Muscle layer of duodenum (tissue), 2 donors: ENCODE measurements at regions not wholly inside any gene's neighbourhood (a gene's known extent, or its start where the extent isn't known, plus 50 kb on each side); places are given as distances from the start of the nearest gene placed in this dataset.

Experiments used
- H3K27ac ChIP-seq: one replicate; pipeline ENCODE4 v1.7.0; 2013; ENCODE audit warnings: mild to moderate bottlenecking, low read length
- H3K27me3 ChIP-seq: one replicate; pipeline ENCODE4 v1.7.0; 2013; ENCODE audit warnings: low read depth, mild to moderate bottlenecking, control low read depth, low read length
- H3K36me3 ChIP-seq, 2 donors: one replicate each; pipeline ENCODE4 v1.7.0; 2013; ENCODE audit warnings: low read length in 2 of 2, control low read depth in 1 of 2, mild to moderate bottlenecking in 1 of 2; ENCODE audit not compliant: insufficient read depth in 2 of 2, control insufficient read depth in 1 of 2
- H3K4me1 ChIP-seq, 2 donors: one replicate each; pipeline ENCODE4 v1.7.0; 2013; ENCODE audit warnings: low read length in 2 of 2, mild to moderate bottlenecking in 2 of 2, control low read depth in 1 of 2, moderate library complexity in 1 of 2; ENCODE audit not compliant: insufficient read depth in 2 of 2, control insufficient read depth in 1 of 2
- H3K4me3 ChIP-seq, 2 donors: one replicate each; pipeline ENCODE4 v1.7.0; 2013; ENCODE audit warnings: low read length in 2 of 2, low read depth in 1 of 2, mild to moderate bottlenecking in 1 of 2
- H3K9me3 ChIP-seq, 2 donors: one replicate each; pipeline ENCODE4 v1.7.0; 2013; ENCODE audit warnings: low read length in 2 of 2, control low read depth in 1 of 2, mild to moderate bottlenecking in 1 of 2; ENCODE audit not compliant: control insufficient read depth in 1 of 2
- donor health status: healthy.

- no peak overlapping the region for H3K27ac ChIP-seq
- H3K9me3 ChIP-seq = no peaks in the 10 kb centered on the region
- no peaks in the 10 kb centered on the region for H3K27me3 ChIP-seq
- no peak overlapping the region for H3K4me3 ChIP-seq
- peaks cover 0 to 2% of the 10 kb centered on the region in 2 donors for H3K4me1 ChIP-seq
- no peaks in the 10 kb centered on the region for H3K36me3 ChIP-seq
Observed at GRCh38 chr1:172946814-172947507, 103.8 kb downstream of the TNFSF18 start.

- no peaks in the 10 kb centered on the region for H3K36me3 ChIP-seq
- H3K4me1 ChIP-seq = no peaks in the 10 kb centered on the region
- H3K4me3 ChIP-seq = no peak overlapping the region
- H3K27ac ChIP-seq = no peak overlapping the region
- H3K27me3 ChIP-seq = no peaks in the 10 kb centered on the region
- H3K9me3 ChIP-seq = no peaks in the 10 kb centered on the region
Observed at GRCh38 chr1:172948457-172948856, 102.3 kb downstream of the TNFSF18 start.

GRCh38 chr1:172949096-172949495 lies 101.6 kb downstream of the TNFSF18 start:
- Histone ChIP-seq H3K36me3 (no peaks in the 10 kb centered on the region), H3K27ac (no peak overlapping the region), H3K9me3 (no peaks in the 10 kb centered on the region), H3K27me3 (no peaks in the 10 kb centered on the region), H3K4me1 (no peaks in the 10 kb centered on the region), H3K4me3 (no peak overlapping the region)

- Histone ChIP-seq H3K4me3 (no peak overlapping the region), H3K36me3 (no peaks in the 10 kb centered on the region), H3K4me1 (no peaks in the 10 kb centered on the region), H3K27ac (no peak overlapping the region), H3K9me3 (no peaks in the 10 kb centered on the region), H3K27me3 (no peaks in the 10 kb centered on the region)
Observed at GRCh38 chr1:172950528-172950927, 100.2 kb downstream of the TNFSF18 start.

- H3K27me3 ChIP-seq = no peaks in the 10 kb centered on the region
Observed at GRCh38 chr1:172951730-172952365, 98.9 kb downstream of the TNFSF18 start.

GRCh38 chr1:172952516-172952915 lies 98.2 kb downstream of the TNFSF18 start:
- Histone ChIP-seq H3K27me3 (no peaks in the 10 kb centered on the region), H3K4me1 (no peaks in the 10 kb centered on the region), H3K36me3 (no peaks in the 10 kb centered on the region), H3K4me3 (no peak overlapping the region), H3K9me3 (no peaks in the 10 kb centered on the region), H3K27ac (no peak overlapping the region)

More at GRCh38 chr1:172951730-172952365, 98.9 kb downstream of the TNFSF18 start:
- no peaks in the 10 kb centered on the region for H3K4me1 ChIP-seq
- no peak overlapping the region for H3K27ac ChIP-seq
- H3K4me3 ChIP-seq = no peak overlapping the region
- H3K9me3 ChIP-seq = no peaks in the 10 kb centered on the region
- H3K36me3 ChIP-seq = no peaks in the 10 kb centered on the region

GRCh38 chr1:172954476-172955150 lies 96.1 kb downstream of the TNFSF18 start:
- H3K9me3 ChIP-seq = no peaks in the 10 kb centered on the region
- H3K27ac ChIP-seq = no peak overlapping the region
- peaks cover 0 to under 1% of the 10 kb centered on the region in 2 donors for H3K4me1 ChIP-seq
- no peak overlapping the region for H3K4me3 ChIP-seq
- H3K36me3 ChIP-seq = no peaks in the 10 kb centered on the region
- no peaks in the 10 kb centered on the region for H3K27me3 ChIP-seq

GRCh38 chr1:172955161-172955815 lies 95.5 kb downstream of the TNFSF18 start:
- no peaks in the 10 kb centered on the region for H3K36me3 ChIP-seq
- H3K4me1 ChIP-seq = peaks cover 5 to 7% of the 10 kb centered on the region in 2 donors
- H3K27me3 ChIP-seq = no peaks in the 10 kb centered on the region
- H3K27ac ChIP-seq = no peak overlapping the region
- H3K4me3 ChIP-seq = no peak overlapping the region
- H3K9me3 ChIP-seq = no peaks in the 10 kb centered on the region

- Histone ChIP-seq H3K4me3 (no peak overlapping the region), H3K9me3 (no peaks in the 10 kb centered on the region), H3K27me3 (no peaks in the 10 kb centered on the region), H3K36me3 (no peaks in the 10 kb centered on the region), H3K27ac (no peak overlapping the region), H3K4me1 (peaks cover 7 to 10% of the 10 kb centered on the region in 2 donors)
Observed at GRCh38 chr1:172956871-172957270, 93.9 kb downstream of the TNFSF18 start.

- Histone ChIP-seq H3K27ac (no peak overlapping the region), H3K9me3 (no peaks in the 10 kb centered on the region), H3K27me3 (no peaks in the 10 kb centered on the region), H3K4me1 (peaks cover 7 to 10% of the 10 kb centered on the region in 2 donors), H3K36me3 (no peaks in the 10 kb centered on the region), H3K4me3 (no peak overlapping the region)
Observed at GRCh38 chr1:172957491-172957890, 93.2 kb downstream of the TNFSF18 start.

GRCh38 chr1:172959571-172959970 lies 91.2 kb downstream of the TNFSF18 start:
- H3K36me3 ChIP-seq = no peaks in the 10 kb centered on the region
- H3K9me3 ChIP-seq = no peaks in the 10 kb centered on the region

More at GRCh38 chr1:172959571-172959970, 91.2 kb downstream of the TNFSF18 start:
- Histone ChIP-seq H3K4me3 (no peak overlapping the region), H3K27me3 (no peaks in the 10 kb centered on the region), H3K27ac (no peak overlapping the region), H3K4me1 (peaks cover 7 to 10% of the 10 kb centered on the region in 2 donors)
